KOPT-K1 (cell line): ENCODE measurements at regions not wholly inside any gene's neighbourhood (a gene's known extent, or its start where the extent isn't known, plus 50 kb on each side); places are given as distances from the start of the nearest gene placed in this dataset.

Experiments
- H3K27ac ChIP-seq: fragments of 200-600 bp; sonication (generic); 2 replicates; pipeline ENCODE4 v1.5.1; 2016; ENCODE audit warnings: antibody characterized with exemption, mild to moderate bottlenecking, low read depth, low read length; ENCODE audit not compliant: poor library complexity, severe bottlenecking
- H3K36me3 ChIP-seq: fragments of 200-600 bp; sonication (generic); 2 replicates; pipeline ENCODE4 v1.5.1; 2017; ENCODE audit warnings: antibody characterized with exemption, mild to moderate bottlenecking, low read length, moderate library complexity; ENCODE audit not compliant: insufficient read depth
- H3K9me3 ChIP-seq: fragments of 200-600 bp; sonication (generic); 2 replicates; pipeline ENCODE4 v1.5.1; 2017; ENCODE audit warnings: antibody characterized with exemption, low read length, mild to moderate bottlenecking; ENCODE audit not compliant: insufficient read depth, poor library complexity, severe bottlenecking

- Histone ChIP-seq H3K27ac (no peak overlapping the region), H3K36me3 (no peaks in the 10 kb centered on the region), H3K9me3 (no peaks in the 10 kb centered on the region)
These were observed 366.3 kb upstream of the ADAMTS16 start for GRCh38 chr5:4773827-4774317.

GRCh38 chr5:4777435-4777834 is 362.7 kb upstream of the ADAMTS16 start:
- Histone ChIP-seq H3K36me3 (no peaks in the 10 kb centered on the region), H3K9me3 (no peaks in the 10 kb centered on the region), H3K27ac (no peak overlapping the region)

- no peaks in the 10 kb centered on the region for H3K36me3 ChIP-seq
- no peaks in the 10 kb centered on the region for H3K9me3 ChIP-seq
These were observed 359.5 kb upstream of the ADAMTS16 start for GRCh38 chr5:4780633-4781032.

GRCh38 chr5:4781299-4781698 is 358.8 kb upstream of the ADAMTS16 start:
- Histone ChIP-seq H3K36me3 (no peaks in the 10 kb centered on the region), H3K9me3 (no peaks in the 10 kb centered on the region)

More at GRCh38 chr5:4780633-4781032, 359.5 kb upstream of the ADAMTS16 start:
- H3K27ac ChIP-seq = no peak overlapping the region

GRCh38 chr5:4785971-4786370 is 354.2 kb upstream of the ADAMTS16 start:
- H3K36me3 ChIP-seq = no peaks in the 10 kb centered on the region
- H3K9me3 ChIP-seq = no peaks in the 10 kb centered on the region
- H3K27ac ChIP-seq = no peak overlapping the region

More at GRCh38 chr5:4781299-4781698, 358.8 kb upstream of the ADAMTS16 start:
- H3K27ac ChIP-seq = no peak overlapping the region

- Histone ChIP-seq H3K27ac (no peak overlapping the region), H3K36me3 (no peaks in the 10 kb centered on the region)
These were observed 342.7 kb upstream of the ADAMTS16 start for GRCh38 chr5:4797445-4797844.

GRCh38 chr5:4802044-4802443 is 338.1 kb upstream of the ADAMTS16 start:
- H3K27ac ChIP-seq = no peak overlapping the region
- H3K36me3 ChIP-seq = no peaks in the 10 kb centered on the region
- no peaks in the 10 kb centered on the region for H3K9me3 ChIP-seq

More at GRCh38 chr5:4797445-4797844, 342.7 kb upstream of the ADAMTS16 start:
- H3K9me3 ChIP-seq = no peaks in the 10 kb centered on the region

- Histone ChIP-seq H3K36me3 (no peaks in the 10 kb centered on the region), H3K27ac (no peak overlapping the region), H3K9me3 (peaks cover 4% of the 10 kb centered on the region)
These were observed 335.3 kb upstream of the ADAMTS16 start for GRCh38 chr5:4804691-4805360.

- Histone ChIP-seq H3K36me3 (no peaks in the 10 kb centered on the region), H3K9me3 (peaks cover 3% of the 10 kb centered on the region)
These were observed 325.1 kb upstream of the ADAMTS16 start for GRCh38 chr5:4815002-4815401.

GRCh38 chr5:4817767-4818166 is 322.4 kb upstream of the ADAMTS16 start:
- Histone ChIP-seq H3K9me3 (peaks cover 3% of the 10 kb centered on the region), H3K27ac (no peak overlapping the region), H3K36me3 (no peaks in the 10 kb centered on the region)

More at GRCh38 chr5:4815002-4815401, 325.1 kb upstream of the ADAMTS16 start:
- no peak overlapping the region for H3K27ac ChIP-seq

GRCh38 chr5:4831325-4831724 is 308.8 kb upstream of the ADAMTS16 start:
- Histone ChIP-seq H3K27ac (no peak overlapping the region), H3K9me3 (no peaks in the 10 kb centered on the region), H3K36me3 (no peaks in the 10 kb centered on the region)

GRCh38 chr5:4832471-4832870 is 307.7 kb upstream of the ADAMTS16 start:
- Histone ChIP-seq H3K9me3 (no peaks in the 10 kb centered on the region), H3K27ac (no peak overlapping the region), H3K36me3 (no peaks in the 10 kb centered on the region)

- H3K27ac ChIP-seq = no peak overlapping the region
- no peaks in the 10 kb centered on the region for H3K9me3 ChIP-seq
- H3K36me3 ChIP-seq = no peaks in the 10 kb centered on the region
These were observed 306.9 kb upstream of the ADAMTS16 start for GRCh38 chr5:4833104-4833738.

GRCh38 chr5:4837489-4838058 is 302.6 kb upstream of the ADAMTS16 start:
- Histone ChIP-seq H3K36me3 (no peaks in the 10 kb centered on the region), H3K9me3 (no peaks in the 10 kb centered on the region), H3K27ac (no peak overlapping the region)

- Histone ChIP-seq H3K36me3 (no peaks in the 10 kb centered on the region), H3K9me3 (no peaks in the 10 kb centered on the region), H3K27ac (no peak overlapping the region)
These were observed 294.9 kb upstream of the ADAMTS16 start for GRCh38 chr5:4845221-4845620.
